ENCODE measurements at regions not wholly inside any gene's neighbourhood (a gene's known extent, or its start where the extent isn't known, plus 50 kb on each side); places are given as distances from the start of the nearest gene placed in this dataset.

DNA sequence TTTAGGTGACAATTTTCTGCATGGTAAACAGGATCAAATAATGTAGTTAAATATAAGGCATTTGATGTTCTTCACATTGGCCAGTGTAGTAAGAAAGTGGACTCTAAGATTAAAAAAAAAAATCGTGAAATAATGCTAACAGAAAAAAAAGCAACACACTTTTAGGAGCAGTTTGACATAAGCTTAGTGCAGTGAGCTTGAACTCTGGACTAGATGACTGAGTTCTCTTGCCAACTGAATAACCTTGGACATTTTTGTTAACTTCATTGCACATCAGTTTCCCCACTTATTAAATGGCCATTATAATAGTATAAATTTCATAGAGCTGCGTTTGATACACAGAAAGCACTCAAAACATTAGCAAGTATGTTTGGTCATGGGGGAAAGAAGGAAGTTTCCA, 649.3 kb upstream of the ADGRL4 start:
- TF ChIP-seq, protein P1, sequence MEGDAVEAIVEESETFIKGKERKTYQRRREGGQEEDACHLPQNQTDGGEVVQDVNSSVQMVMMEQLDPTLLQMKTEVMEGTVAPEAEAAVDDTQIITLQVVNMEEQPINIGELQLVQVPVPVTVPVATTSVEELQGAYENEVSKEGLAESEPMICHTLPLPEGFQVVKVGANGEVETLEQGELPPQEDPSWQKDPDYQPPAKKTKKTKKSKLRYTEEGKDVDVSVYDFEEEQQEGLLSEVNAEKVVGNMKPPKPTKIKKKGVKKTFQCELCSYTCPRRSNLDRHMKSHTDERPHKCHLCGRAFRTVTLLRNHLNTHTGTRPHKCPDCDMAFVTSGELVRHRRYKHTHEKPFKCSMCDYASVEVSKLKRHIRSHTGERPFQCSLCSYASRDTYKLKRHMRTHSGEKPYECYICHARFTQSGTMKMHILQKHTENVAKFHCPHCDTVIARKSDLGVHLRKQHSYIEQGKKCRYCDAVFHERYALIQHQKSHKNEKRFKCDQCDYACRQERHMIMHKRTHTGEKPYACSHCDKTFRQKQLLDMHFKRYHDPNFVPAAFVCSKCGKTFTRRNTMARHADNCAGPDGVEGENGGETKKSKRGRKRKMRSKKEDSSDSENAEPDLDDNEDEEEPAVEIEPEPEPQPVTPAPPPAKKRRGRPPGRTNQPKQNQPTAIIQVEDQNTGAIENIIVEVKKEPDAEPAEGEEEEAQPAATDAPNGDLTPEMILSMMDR (IDR thresholded peaks at IDR 0.05; ENCODE audit: borderline replicate concordance, control extremely low read depth, extremely low read depth, insufficient read depth, missing control alignments), result no peak
- DNase-seq (ENCODE audit: low spot score), result no peak

DNA sequence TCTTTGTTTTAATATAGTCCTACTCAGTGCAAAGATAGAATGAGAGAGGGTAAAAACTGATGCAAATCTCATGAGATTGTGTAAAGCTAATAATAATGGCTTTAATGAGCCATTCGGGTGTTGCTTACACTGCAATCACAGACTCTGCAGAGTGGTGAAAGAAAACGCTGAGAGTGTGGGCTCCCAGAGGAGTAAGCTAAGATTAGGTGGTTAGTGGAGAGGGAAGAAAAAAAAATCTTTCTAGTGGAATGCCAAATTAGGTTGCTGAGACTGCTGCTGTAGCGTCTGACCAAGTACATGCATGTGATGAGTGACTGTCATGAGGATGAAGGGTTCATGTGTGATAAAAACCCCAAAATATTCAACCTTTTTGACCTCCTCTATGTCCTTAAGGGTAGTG, 645.9 kb upstream of the ADGRL4 start:
- no peak for DNase-seq (ENCODE audit: low spot score)
- TF ChIP-seq, protein P1 (IDR thresholded peaks at IDR 0.05; ENCODE audit: borderline replicate concordance, control extremely low read depth, extremely low read depth, insufficient read depth, missing control alignments), result no peak
- in situ Hi-C loops (cut with MboI; ENCODE audit: low sequenced_read_pairs, unreplicated experiment), result no loop called here

More for the DNA sequence above, 649.3 kb upstream of the ADGRL4 start:
- in situ Hi-C loops (cut with MboI; ENCODE audit: low sequenced_read_pairs, unreplicated experiment), result no loop called here

DNA sequence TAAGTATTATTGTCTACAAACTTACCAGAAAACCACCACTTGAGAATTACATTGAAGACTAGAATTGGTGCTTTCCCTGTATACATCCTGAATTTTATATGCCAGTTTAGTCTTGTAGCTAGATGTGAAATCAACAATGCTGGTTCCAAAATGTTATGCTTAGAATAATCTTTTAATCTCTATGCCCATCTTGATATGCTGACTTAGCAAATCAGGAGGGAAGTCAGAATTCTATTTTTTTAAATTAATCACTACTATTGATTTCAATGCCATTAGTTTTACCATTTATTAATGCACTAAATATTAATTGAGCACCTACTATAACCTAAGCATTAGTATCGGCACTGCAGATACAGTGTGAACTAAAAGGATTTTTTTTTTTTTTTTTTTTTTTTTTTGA, 641.6 kb upstream of the ADGRL4 start:
- in situ Hi-C loops (cut with MboI; ENCODE audit: low sequenced_read_pairs, unreplicated experiment), result no loop called here
- TF ChIP-seq, protein P1 (IDR thresholded peaks at IDR 0.05; ENCODE audit: borderline replicate concordance, control extremely low read depth, extremely low read depth, insufficient read depth, missing control alignments), result no peak
- no peak for DNase-seq (ENCODE audit: low spot score)

DNA sequence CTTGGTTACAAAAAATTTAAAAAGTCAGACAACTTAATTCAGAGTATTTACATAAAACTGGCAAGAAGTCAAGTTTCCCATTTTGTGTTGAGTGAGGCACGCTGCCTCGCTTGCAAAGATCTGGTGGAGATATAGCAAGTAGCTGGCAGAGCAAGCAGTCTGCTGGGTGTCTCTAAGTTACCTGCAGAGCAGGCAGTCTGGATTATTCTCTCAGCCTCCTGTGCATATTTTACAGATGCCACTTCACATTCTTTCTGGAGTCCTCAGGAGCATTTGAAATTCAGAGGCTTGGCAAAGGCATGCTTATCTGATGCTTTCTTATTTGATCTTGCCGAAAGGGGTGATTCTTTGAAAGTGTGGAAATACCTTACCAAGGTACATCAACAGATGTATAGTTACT, 640.4 kb upstream of the ADGRL4 start:
- DNase-seq (ENCODE audit: low spot score), result no peak
- TF ChIP-seq, protein P1 (IDR thresholded peaks at IDR 0.05; ENCODE audit: borderline replicate concordance, control extremely low read depth, extremely low read depth, insufficient read depth, missing control alignments), result no peak
- in situ Hi-C loops (cut with MboI; ENCODE audit: low sequenced_read_pairs, unreplicated experiment), result no loop called here

DNA sequence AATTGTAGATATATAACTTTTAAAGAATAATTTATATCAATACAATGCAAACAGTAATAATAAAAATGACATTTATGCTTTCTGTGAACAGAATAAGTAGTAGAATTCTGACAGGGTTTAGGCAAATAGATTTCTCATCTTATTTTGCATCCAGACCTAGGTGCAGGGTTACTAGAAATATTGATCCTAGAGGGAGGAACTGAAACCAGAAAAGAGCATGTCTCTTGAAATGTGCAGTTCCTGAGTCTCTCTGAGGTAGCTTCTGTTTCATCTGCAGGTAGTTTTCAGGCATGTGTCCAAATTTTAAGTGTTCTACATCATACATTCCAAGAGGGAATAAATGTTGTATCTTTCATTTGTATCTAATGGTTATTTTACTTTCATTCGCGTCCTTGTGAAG, 631.9 kb upstream of the ADGRL4 start:
- TF ChIP-seq, protein P1 (IDR thresholded peaks at IDR 0.05; ENCODE audit: borderline replicate concordance, control extremely low read depth, extremely low read depth, insufficient read depth, missing control alignments), result no peak
- no peak for DNase-seq (ENCODE audit: low spot score)
- in situ Hi-C loops (cut with MboI; ENCODE audit: low sequenced_read_pairs, unreplicated experiment), result no loop called here

DNA sequence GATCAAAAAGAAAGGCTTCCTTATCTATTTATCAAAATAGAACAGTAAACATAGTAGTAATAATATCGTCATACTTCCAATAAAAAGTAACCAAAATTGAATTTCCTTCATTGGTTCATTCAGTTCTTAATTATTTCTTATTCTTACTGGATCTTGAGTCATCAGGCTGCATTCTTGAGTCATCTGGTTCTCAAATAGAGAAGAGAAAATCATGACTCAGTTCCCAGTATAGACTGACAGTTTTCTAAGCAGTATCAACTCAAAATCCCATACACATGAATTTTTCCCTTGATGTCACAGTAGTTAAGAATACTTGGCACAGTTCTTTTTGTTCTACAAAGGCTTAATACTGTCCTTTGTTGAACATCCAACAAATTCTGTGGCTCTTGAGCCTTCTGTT, 626.9 kb upstream of the ADGRL4 start:
- TF ChIP-seq, protein P1 (IDR thresholded peaks at IDR 0.05; ENCODE audit: borderline replicate concordance, control extremely low read depth, extremely low read depth, insufficient read depth, missing control alignments), result no peak
- in situ Hi-C loops (cut with MboI; ENCODE audit: low sequenced_read_pairs, unreplicated experiment), result no loop called here
- DNase-seq (ENCODE audit: low spot score), result no peak

DNA sequence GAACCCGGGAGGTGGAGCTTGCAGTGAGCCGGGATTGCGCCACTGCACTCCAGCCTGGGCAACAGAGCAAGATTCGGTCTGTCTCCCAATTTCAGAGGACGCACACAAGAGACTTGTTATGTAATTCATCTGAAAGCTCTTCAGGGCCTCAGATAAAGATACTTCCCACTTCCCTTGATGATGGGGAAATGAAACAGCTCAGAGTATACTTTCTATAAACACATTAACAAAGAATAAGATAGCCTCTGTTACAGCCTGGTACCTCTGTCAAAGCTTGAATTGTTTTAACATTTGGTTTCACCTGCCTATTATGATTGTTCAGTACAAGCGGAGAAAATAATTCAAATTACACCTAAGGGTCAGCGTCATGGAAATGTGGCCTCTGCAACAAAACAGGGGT, 622.9 kb upstream of the ADGRL4 start:
- in situ Hi-C loops (cut with MboI; ENCODE audit: low sequenced_read_pairs, unreplicated experiment), result no loop called here
- DNase-seq (ENCODE audit: low spot score), result no peak
- TF ChIP-seq, protein P1 (IDR thresholded peaks at IDR 0.05; ENCODE audit: borderline replicate concordance, control extremely low read depth, extremely low read depth, insufficient read depth, missing control alignments), result no peak
